HEK293 (cell line): ENCODE measurements at regions not wholly inside any gene's neighbourhood (a gene's known extent, or its start where the extent isn't known, plus 50 kb on each side); places are given as distances from the start of the nearest gene placed in this dataset.
"Not testable (repeated sequence)": the region's sequence is repeated elsewhere in the genome, so short reads cannot be mapped to it uniquely, and the experiment has no call there.

Source experiments
- CTCF ChIA-PET: fragments of 350-600 bp; formaldehyde crosslinking; extraction: SDS; loops from one replicate; lab custom pipeline; 2021; ENCODE audit warnings: antibody characterized with exemption; lab: Yijun Ruan, JAX
- POLR2A ChIA-PET: fragments of 300-600 bp; formaldehyde crosslinking; extraction: SDS; loops from one replicate; lab custom pipeline; 2020; ENCODE audit warnings: antibody characterized with exemption, inconsistent platforms; lab: Yijun Ruan, JAX
- H3K27ac ChIP-seq: fragments of 200-500 bp; sonication (Bioruptor generic); 2 replicates; pipeline ENCODE4 v1.5.1; 2014; ENCODE audit warnings: low read depth, low read length, control low read depth, inconsistent platforms; ENCODE audit errors: extremely low read depth
- H3K36me3 ChIP-seq, 2 experiments: fragments of 200-500 bp in 1 of 2; sonication (Bioruptor generic) in 1 of 2; 1 replicate in 1 of 2; 2 replicates in 1 of 2; pipeline ENCODE4 v1.5.1; 2014 to 2017; ENCODE audit warnings: inconsistent platforms in 2 of 2, low read length in 2 of 2; ENCODE audit not compliant: control insufficient read depth in 2 of 2, insufficient read depth in 1 of 2
- H3K4me1 ChIP-seq: fragments of 200-500 bp; sonication (Bioruptor generic); 2 replicates; pipeline ENCODE4 v1.5.1; 2014; ENCODE audit warnings: mild to moderate bottlenecking, low read length, inconsistent platforms; ENCODE audit not compliant: control insufficient read depth, insufficient read depth
- H3K4me3 ChIP-seq: 2 replicates; pipeline ENCODE4 v1.5.1; 2011; ENCODE audit warnings: low read depth, mild to moderate bottlenecking, control low read depth, low read length, moderate library complexity
- H3K9me3 ChIP-seq: fragments of 200-500 bp; sonication (Bioruptor generic); 2 replicates; pipeline ENCODE4 v1.5.1; 2014; ENCODE audit warnings: low read depth, low read length, inconsistent platforms; ENCODE audit not compliant: control insufficient read depth, insufficient read depth
- FEZF1 ChIP-seq: fragments of 450-650 bp; formaldehyde crosslinking; IDR thresholded peaks from 2 replicates; pipeline ENCODE4 v1.5.1; 2016; ENCODE audit warnings: missing biosample characterization, missing genetic modification characterization
- GLI4 ChIP-seq: fragments of 450-650 bp; formaldehyde crosslinking; IDR thresholded peaks from 2 replicates; pipeline ENCODE4 v1.5.1; 2016; ENCODE audit warnings: missing biosample characterization, missing genetic modification characterization
- HOXD13 ChIP-seq: sonication (generic); formaldehyde crosslinking; IDR thresholded peaks from 2 replicates; pipeline ENCODE4 v1.8.0; 2022; ENCODE audit warnings: missing genetic modification reagents, borderline replicate concordance
- IKZF3 ChIP-seq: fragments of 450-650 bp; IDR thresholded peaks from 2 replicates; pipeline ENCODE4 v1.5.0; 2018; ENCODE audit warnings: missing biosample characterization, mild to moderate bottlenecking, missing genetic modification characterization, moderate library complexity
- KLF1 ChIP-seq: fragments of 450-650 bp; formaldehyde crosslinking; IDR thresholded peaks from 2 replicates; pipeline ENCODE4 v1.5.1; 2016; ENCODE audit warnings: missing biosample characterization, missing genetic modification characterization
- KLF16 ChIP-seq: fragments of 450-650 bp; formaldehyde crosslinking; IDR thresholded peaks from 2 replicates; pipeline ENCODE4 v1.5.1; 2017; ENCODE audit warnings: missing biosample characterization, missing genetic modification characterization
- MEIS1 ChIP-seq: sonication (generic); formaldehyde crosslinking; IDR thresholded peaks from 2 replicates; pipeline ENCODE4 v1.8.1; 2022; ENCODE audit warnings: missing genetic modification reagents, mild to moderate bottlenecking, borderline replicate concordance
- MZF1 ChIP-seq: fragments of 450-650 bp; formaldehyde crosslinking; IDR thresholded peaks from 2 replicates; pipeline ENCODE4 v1.5.1; 2017; ENCODE audit warnings: missing biosample characterization, missing genetic modification characterization, borderline replicate concordance
- OSR2 ChIP-seq: fragments of 450-650 bp; formaldehyde crosslinking; IDR thresholded peaks from 2 replicates; pipeline ENCODE4 v1.5.1; 2016; ENCODE audit warnings: missing biosample characterization, missing genetic modification characterization
- ZNF114 ChIP-seq: fragments of 450-650 bp; formaldehyde crosslinking; IDR thresholded peaks from 2 replicates; pipeline ENCODE4 v1.5.0; 2017; ENCODE audit warnings: missing biosample characterization, missing genetic modification characterization
- ZNF133 ChIP-seq: fragments of 450-650 bp; formaldehyde crosslinking; IDR thresholded peaks from 2 replicates; pipeline ENCODE4 v1.5.1; 2016; ENCODE audit warnings: missing biosample characterization, missing genetic modification characterization
- ZNF140 ChIP-seq: fragments of 450-650 bp; formaldehyde crosslinking; IDR thresholded peaks from 2 replicates; pipeline ENCODE4 v1.5.1; 2016; ENCODE audit warnings: missing biosample characterization, missing genetic modification characterization
- ZNF146 ChIP-seq: fragments of 450-650 bp; formaldehyde crosslinking; IDR thresholded peaks from 2 replicates; pipeline ENCODE4 v1.5.1; 2016; ENCODE audit warnings: missing biosample characterization, missing genetic modification characterization
- ZNF184 ChIP-seq: fragments of 450-650 bp; IDR thresholded peaks from 2 replicates; pipeline ENCODE4 v1.5.1; 2018; ENCODE audit warnings: missing biosample characterization, mild to moderate bottlenecking, missing genetic modification characterization
- ZNF366 ChIP-seq: fragments of 450-650 bp; formaldehyde crosslinking; conservative IDR thresholded peaks from 2 replicates; pipeline ENCODE4 v1.5.1; 2016; ENCODE audit warnings: missing biosample characterization, missing genetic modification characterization
- ZNF37A ChIP-seq: fragments of 450-650 bp; IDR thresholded peaks from 2 replicates; pipeline ENCODE4 v1.5.1; 2018; ENCODE audit warnings: missing biosample characterization, missing genetic modification characterization
- ZNF426 ChIP-seq: fragments of 450-650 bp; formaldehyde crosslinking; IDR thresholded peaks from 2 replicates; pipeline ENCODE4 v1.5.1; 2017; ENCODE audit warnings: missing biosample characterization, missing genetic modification characterization, mild to moderate bottlenecking, inconsistent platforms, moderate library complexity
- ZNF654 ChIP-seq: fragments of 450-650 bp; formaldehyde crosslinking; IDR thresholded peaks from 2 replicates; pipeline ENCODE4 v1.5.1; 2016; ENCODE audit warnings: low read depth, missing biosample characterization, missing genetic modification characterization
- ZNF670 ChIP-seq: fragments of 450-650 bp; formaldehyde crosslinking; IDR thresholded peaks from 2 replicates; pipeline ENCODE4 v1.5.1; 2016; ENCODE audit warnings: missing biosample characterization, missing genetic modification characterization, low read depth
- ZNF701 ChIP-seq: fragments of 450-650 bp; formaldehyde crosslinking; IDR thresholded peaks from 2 replicates; pipeline ENCODE4 v1.5.1; 2016; ENCODE audit warnings: missing biosample characterization, missing genetic modification characterization
- ZNF777 ChIP-seq: fragments of 450-650 bp; formaldehyde crosslinking; IDR thresholded peaks from 2 replicates; pipeline ENCODE4 v1.5.1; 2017; ENCODE audit warnings: missing biosample characterization, missing genetic modification characterization, borderline replicate concordance
- ZNF843 ChIP-seq: fragments of 450-650 bp; formaldehyde crosslinking; IDR thresholded peaks from 2 replicates; pipeline ENCODE4 v1.5.1; 2016; ENCODE audit warnings: missing biosample characterization, missing genetic modification characterization
- ZXDB ChIP-seq: fragments of 450-650 bp; formaldehyde crosslinking; IDR thresholded peaks from 2 replicates; pipeline ENCODE4 v1.5.1; 2016; ENCODE audit warnings: missing biosample characterization, missing genetic modification characterization
- TF ChIP-seq, protein P1 (sequence below): fragments of 450-650 bp; formaldehyde crosslinking; IDR thresholded peaks from 2 replicates; pipeline ENCODE4 v1.5.1; 2016; ENCODE audit warnings: missing biosample characterization, missing genetic modification characterization
- TF ChIP-seq, protein P2 (sequence below): fragments of 450-650 bp; formaldehyde crosslinking; IDR thresholded peaks from 2 replicates; pipeline ENCODE4 v1.5.1; 2016; ENCODE audit warnings: missing biosample characterization, missing genetic modification characterization

DNA sequence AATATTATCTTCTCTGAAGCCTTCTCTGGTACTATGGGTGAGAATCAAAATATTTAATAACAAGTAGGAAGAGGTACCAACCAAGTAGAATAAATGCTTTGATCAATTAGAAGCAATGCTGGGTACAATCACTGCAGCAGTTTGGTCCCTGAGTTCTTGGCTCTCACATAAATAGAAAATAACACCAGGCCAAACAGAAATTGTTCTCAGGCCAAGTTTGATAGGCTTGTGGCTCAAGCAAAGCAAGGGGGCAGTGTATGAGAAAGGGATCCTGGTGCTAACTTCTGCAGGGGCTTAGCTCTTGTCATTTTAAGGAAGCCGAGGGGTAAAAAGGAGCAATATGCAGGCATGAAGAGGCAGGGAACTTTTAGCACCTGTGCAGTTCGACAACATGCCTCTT is 146.8 kb upstream of the TMEM229A start:
- Histone ChIP-seq H3K27ac (no peak overlapping the region), H3K9me3 (no peaks in the 10 kb centered on the region), H3K4me3 (no peak overlapping the region), H3K4me1 (no peaks in the 10 kb centered on the region), H3K36me3 (no peaks in the 10 kb centered on the region)
- CTCF ChIA-PET, result interaction anchor here (0.6 kb wide), 1 partner anchor 13 kb away, joined by 4 read pairs; no protein-coding TSS in a partner anchor
- POLR2A ChIA-PET, result interaction anchor here (0.6 kb wide), 1 partner anchor 10 kb away, joined by 6 read pairs; no protein-coding TSS in a partner anchor
- TF ChIP-seq ZNF184 (tag by site-specific recombination) (no peak), OSR2 (no peak), KLF1 (no peak), MEIS1 (no peak), ZXDB (no peak), KLF16 (no peak)
- TF ChIP-seq, all 188 proteins: peak for 0

DNA sequence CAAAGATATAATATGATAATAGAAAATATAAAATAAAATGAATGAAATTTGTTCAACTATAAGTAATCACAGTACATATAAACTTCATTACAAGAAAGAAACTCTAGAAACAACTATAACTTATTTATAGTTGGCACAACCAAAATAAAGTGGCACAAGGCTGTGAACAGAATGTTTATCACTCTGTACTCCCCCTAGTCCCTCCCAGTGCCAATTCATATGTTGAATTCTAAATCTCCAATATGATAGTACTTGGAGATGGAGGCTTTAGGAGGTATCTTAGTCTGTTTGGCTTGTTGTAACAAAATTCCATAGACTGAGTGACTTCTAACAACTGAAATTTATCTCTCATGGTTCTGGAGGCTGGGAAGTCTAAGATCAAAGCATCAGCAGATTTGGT is 145.0 kb upstream of the TMEM229A start:
- Histone ChIP-seq H3K4me3 (no peak overlapping the region), H3K36me3 (no peaks in the 10 kb centered on the region), H3K4me1 (no peaks in the 10 kb centered on the region), H3K27ac (no peak overlapping the region), H3K9me3 (no peaks in the 10 kb centered on the region)
- CTCF ChIA-PET, result no interaction called here
- POLR2A ChIA-PET, result no interaction called here
- TF ChIP-seq IKZF3, result no peak
- no peak for TF ChIP-seq MZF1 (tag by site-specific recombination)
- TF ChIP-seq ZNF114, result no peak
- no peak for TF ChIP-seq HOXD13

DNA sequence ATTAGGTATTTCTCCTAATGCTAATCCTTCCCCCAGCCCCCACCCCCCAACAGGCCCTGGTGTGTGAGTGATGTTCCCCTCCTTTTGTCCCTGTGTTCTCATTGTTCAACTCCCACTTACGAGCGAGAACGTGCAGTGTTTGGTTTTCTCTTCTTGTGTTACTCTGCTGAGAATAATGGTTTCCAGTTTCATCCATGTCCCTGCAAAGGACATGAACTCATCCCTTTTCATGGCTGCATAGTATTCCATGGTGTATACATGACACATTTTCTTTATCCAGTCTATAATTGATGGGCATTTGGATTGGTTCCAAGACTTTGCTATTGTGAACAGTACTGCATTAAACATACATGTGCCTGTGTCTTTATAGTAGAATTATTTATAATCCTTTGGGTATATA is 138.9 kb upstream of the TMEM229A start:
- H3K36me3 ChIP-seq, H3K9me3 ChIP-seq, H3K4me3 ChIP-seq, POLR2A ChIA-PET, H3K27ac ChIP-seq, H3K4me1 ChIP-seq: not testable (repeated sequence)
- peak; percentile 91 for TF ChIP-seq ZNF146 (tag by site-specific recombination)
- TF ChIP-seq, protein P1, sequence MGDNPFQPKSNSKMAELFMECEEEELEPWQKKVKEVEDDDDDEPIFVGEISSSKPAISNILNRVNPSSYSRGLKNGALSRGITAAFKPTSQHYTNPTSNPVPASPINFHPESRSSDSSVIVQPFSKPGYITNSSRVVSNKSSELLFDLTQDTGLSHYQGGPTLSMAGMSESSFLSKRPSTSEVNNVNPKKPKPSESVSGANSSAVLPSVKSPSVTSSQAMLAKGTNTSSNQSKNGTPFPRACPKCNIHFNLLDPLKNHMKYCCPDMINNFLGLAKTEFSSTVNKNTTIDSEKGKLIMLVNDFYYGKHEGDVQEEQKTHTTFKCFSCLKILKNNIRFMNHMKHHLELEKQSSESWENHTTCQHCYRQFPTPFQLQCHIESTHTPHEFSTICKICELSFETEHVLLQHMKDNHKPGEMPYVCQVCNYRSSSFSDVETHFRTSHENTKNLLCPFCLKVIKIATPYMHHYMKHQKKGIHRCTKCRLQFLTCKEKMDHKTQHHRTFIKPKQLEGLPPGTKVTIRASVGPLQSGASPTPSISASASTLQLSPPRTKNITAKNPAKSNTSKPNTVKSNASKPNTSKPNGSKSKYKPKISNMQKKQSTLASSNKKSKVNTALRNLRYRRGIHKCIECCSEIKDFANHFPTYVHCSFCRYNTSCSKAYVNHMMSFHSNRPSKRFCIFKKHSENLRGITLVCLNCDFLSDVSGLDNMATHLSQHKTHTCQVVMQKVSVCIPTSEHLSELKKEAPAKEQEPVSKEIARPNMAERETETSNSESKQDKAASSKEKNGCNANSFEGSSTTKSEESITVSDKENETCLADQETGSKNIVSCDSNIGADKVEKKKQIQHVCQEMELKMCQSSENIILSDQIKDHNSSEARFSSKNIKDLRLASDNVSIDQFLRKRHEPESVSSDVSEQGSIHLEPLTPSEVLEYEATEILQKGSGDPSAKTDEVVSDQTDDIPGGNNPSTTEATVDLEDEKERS (tag by site-specific recombination), result peak; percentile 78; the same call in 1 of the 2 replicates
- CTCF ChIA-PET, result interaction anchor here (1.2 to 1.7 kb wide), 2 partner anchors 205 to 613 kb away, joined by 3 to 11 read pairs; no protein-coding TSS in a partner anchor

DNA sequence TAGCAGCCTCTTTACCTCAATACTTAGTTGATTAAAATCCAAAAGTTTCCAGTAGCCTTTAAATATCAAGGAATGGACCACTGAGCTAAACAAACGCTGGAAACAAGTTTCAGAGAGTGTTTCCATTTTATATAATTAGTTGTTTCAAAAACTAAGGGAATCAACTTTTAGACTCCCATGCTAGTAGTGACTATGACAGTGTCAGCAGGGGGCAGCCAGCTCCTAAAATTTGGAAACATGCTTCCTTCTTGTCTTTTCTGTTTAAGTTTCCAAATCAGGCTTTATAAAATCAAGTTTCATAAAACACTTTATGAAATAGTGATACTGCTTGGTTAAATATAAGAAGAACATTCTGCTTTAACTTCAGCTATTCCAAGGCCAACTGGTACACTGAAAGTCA is 138.2 kb upstream of the TMEM229A start:
- Histone ChIP-seq H3K4me3 (no peak overlapping the region), H3K36me3 (no peaks in the 10 kb centered on the region), H3K27ac (no peak overlapping the region), H3K4me1 (no peaks in the 10 kb centered on the region), H3K9me3 (no peaks in the 10 kb centered on the region)
- TF ChIP-seq ZNF37A (tag by site-specific recombination) (no peak), KLF16 (no peak), ZNF654 (0 out of 2 replicates have a peak, but pooled peaks have one; percentile 10), ZNF843 (tag by site-specific recombination) (no peak), FEZF1 (tag by site-specific recombination) (no peak), ZNF133 (tag by site-specific recombination) (no peak), GLI4 (tag by site-specific recombination) (no peak), ZNF670 (tag by site-specific recombination) (no peak), ZNF701 (no peak), ZNF426 (tag by site-specific recombination) (no peak), ZNF366 (tag by site-specific recombination) (no peak), ZNF777 (no peak), ZNF140 (no peak)
- TF ChIP-seq, protein P2, sequence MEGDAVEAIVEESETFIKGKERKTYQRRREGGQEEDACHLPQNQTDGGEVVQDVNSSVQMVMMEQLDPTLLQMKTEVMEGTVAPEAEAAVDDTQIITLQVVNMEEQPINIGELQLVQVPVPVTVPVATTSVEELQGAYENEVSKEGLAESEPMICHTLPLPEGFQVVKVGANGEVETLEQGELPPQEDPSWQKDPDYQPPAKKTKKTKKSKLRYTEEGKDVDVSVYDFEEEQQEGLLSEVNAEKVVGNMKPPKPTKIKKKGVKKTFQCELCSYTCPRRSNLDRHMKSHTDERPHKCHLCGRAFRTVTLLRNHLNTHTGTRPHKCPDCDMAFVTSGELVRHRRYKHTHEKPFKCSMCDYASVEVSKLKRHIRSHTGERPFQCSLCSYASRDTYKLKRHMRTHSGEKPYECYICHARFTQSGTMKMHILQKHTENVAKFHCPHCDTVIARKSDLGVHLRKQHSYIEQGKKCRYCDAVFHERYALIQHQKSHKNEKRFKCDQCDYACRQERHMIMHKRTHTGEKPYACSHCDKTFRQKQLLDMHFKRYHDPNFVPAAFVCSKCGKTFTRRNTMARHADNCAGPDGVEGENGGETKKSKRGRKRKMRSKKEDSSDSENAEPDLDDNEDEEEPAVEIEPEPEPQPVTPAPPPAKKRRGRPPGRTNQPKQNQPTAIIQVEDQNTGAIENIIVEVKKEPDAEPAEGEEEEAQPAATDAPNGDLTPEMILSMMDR (tag by site-specific recombination), result 0 out of 2 replicates have a peak, but pooled peaks have one; percentile 19
- POLR2A ChIA-PET, result no interaction called here
- CTCF ChIA-PET, result interaction anchor here (0.6 to 1.7 kb wide), 7 partner anchors 8 to 645 kb away, joined by 3 to 11 read pairs (median 3); no protein-coding TSS in a partner anchor
